ENCODE measurements at regions not wholly inside any gene's neighbourhood (a gene's known extent, or its start where the extent isn't known, plus 50 kb on each side); places are given as distances from the start of the nearest gene placed in this dataset.

GRCh38 chr13:108451121-108451520 lies 178.3 kb upstream of the MYO16 start:
- TF ChIP-seq CTCF (IDR thresholded peaks at IDR 0.05) = no peak
- TF ChIP-seq POLR2A (IDR thresholded peaks at IDR 0.05) = no peak
- no peak for TF ChIP-seq POLR2AphosphoS5 (IDR thresholded peaks at IDR 0.05)
